Nephron (organoid): ENCODE measurements at regions not wholly inside any gene's neighbourhood (a gene's known extent, or its start where the extent isn't known, plus 50 kb on each side); places are given as distances from the start of the nearest gene placed in this dataset.

Source experiments
- H3K27ac Mint-ChIP-seq, 3 experiments: 2 replicates each; pipeline ENCODE4 v1.8.0; 2020; ENCODE audit warnings: mixed read lengths in 3 of 3, mild to moderate bottlenecking in 2 of 3, moderate library complexity in 1 of 3
- H3K27me3 Mint-ChIP-seq: 2 replicates; pipeline ENCODE4 v1.8.0; 2021; ENCODE audit warnings: low read depth, mild to moderate bottlenecking, moderate library complexity, mixed read lengths
- H3K36me3 Mint-ChIP-seq: 2 replicates; pipeline ENCODE4 v1.8.0; 2020; ENCODE audit warnings: low read depth, mixed read lengths
- H3K4me1 Mint-ChIP-seq: 2 replicates; pipeline ENCODE4 v1.8.0; 2020; ENCODE audit warnings: mixed read lengths
- H3K4me3 Mint-ChIP-seq, 3 experiments: 2 replicates each; pipeline ENCODE4 v1.8.0; 2020; ENCODE audit warnings: mild to moderate bottlenecking in 3 of 3, mixed read lengths in 3 of 3, moderate library complexity in 2 of 3
- H3K9me3 Mint-ChIP-seq: 2 replicates; pipeline ENCODE4 v1.8.0; 2020; ENCODE audit warnings: mixed read lengths
- TF ChIP-seq, protein P1 (sequence below), 3 experiments: fragments of 200-600 bp; sonication (generic); IDR thresholded peaks; one replicate each; pipeline ENCODE4 v1.5.0; 2021; ENCODE audit warnings: antibody characterized with exemption in 3 of 3; ENCODE audit not compliant: unreplicated experiment in 3 of 3

DNA sequence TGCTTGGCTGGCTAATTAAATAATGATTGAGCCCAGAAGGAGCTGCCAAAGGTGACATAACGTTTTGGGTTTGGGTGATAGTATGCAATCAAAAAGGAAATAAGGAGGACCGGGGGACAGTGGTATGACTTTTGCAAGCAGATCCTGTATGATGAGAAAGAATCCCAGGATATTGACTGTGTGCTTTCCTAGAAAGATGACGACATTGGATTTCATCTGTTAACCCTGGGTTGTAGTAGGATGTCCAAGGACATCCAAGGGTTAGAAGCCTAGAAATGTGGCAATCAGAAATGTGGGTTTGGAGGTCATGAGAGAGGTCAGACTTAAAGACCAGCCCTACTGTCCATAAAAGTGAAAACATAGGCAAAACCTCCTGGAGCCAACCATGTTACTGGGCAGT, 50.3 kb upstream of the HMHB1 start:
- TF ChIP-seq, protein P1, sequence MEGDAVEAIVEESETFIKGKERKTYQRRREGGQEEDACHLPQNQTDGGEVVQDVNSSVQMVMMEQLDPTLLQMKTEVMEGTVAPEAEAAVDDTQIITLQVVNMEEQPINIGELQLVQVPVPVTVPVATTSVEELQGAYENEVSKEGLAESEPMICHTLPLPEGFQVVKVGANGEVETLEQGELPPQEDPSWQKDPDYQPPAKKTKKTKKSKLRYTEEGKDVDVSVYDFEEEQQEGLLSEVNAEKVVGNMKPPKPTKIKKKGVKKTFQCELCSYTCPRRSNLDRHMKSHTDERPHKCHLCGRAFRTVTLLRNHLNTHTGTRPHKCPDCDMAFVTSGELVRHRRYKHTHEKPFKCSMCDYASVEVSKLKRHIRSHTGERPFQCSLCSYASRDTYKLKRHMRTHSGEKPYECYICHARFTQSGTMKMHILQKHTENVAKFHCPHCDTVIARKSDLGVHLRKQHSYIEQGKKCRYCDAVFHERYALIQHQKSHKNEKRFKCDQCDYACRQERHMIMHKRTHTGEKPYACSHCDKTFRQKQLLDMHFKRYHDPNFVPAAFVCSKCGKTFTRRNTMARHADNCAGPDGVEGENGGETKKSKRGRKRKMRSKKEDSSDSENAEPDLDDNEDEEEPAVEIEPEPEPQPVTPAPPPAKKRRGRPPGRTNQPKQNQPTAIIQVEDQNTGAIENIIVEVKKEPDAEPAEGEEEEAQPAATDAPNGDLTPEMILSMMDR (IDR thresholded peaks at IDR 0.05; ENCODE audit: unreplicated experiment in 3 of 3), result no peak
- no peak overlapping the region for H3K27ac Mint-ChIP-seq
- H3K27me3 Mint-ChIP-seq, result no peaks in the 10 kb centered on the region
- no peak overlapping the region for H3K4me3 Mint-ChIP-seq
- no peaks in the 10 kb centered on the region for H3K36me3 Mint-ChIP-seq
- peaks cover 5% of the 10 kb centered on the region for H3K9me3 Mint-ChIP-seq
- peaks cover 30% of the 10 kb centered on the region for H3K4me1 Mint-ChIP-seq

DNA sequence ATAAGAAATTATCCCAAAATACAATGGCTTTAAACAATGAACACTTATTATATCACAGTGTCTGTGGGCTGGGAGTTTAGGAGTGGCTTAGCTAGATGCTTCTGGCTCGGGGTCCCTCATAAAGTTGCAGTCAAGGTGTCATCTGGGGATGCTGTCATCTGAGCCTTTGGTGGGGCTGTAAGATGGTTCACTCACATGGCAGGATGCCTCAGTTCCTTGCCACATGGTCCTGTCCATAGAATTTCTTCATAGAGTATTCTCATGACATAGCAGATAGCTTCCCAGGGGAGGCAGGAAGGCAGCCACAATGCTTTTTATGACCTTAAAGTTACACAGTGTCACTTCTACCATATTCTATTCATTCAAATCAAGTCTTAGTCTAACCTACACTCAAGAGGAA, 51.2 kb upstream of the HMHB1 start:
- Mint-ChIP-seq H3K27me3 (no peaks in the 10 kb centered on the region), H3K4me3 (no peak overlapping the region), H3K4me1 (peaks cover 32% of the 10 kb centered on the region), H3K9me3 (peaks cover 5% of the 10 kb centered on the region), H3K27ac (no peak overlapping the region), H3K36me3 (no peaks in the 10 kb centered on the region)
- TF ChIP-seq, protein P1 (IDR thresholded peaks at IDR 0.05; ENCODE audit: unreplicated experiment in 3 of 3), result no peak

DNA sequence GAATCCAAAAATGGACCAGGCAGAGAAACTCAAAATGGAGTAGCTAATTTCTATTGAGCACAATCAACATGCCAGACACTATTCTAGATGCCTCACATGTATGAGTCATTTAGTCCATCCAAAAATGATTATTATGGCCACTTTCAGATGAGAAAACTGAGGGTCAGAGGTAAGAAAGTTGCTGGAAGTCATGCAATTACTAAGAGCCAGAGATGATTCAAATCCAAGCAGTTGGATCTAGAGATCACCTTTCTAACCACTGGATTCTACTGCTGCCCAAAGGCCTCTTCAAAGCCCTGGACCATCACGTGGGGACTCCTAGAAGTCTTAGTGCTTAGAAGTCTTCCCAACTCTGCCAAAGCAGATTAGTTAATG, 51.8 kb upstream of the HMHB1 start:
- Mint-ChIP-seq H3K9me3 (peaks cover 5% of the 10 kb centered on the region), H3K36me3 (no peaks in the 10 kb centered on the region), H3K4me3 (no peak overlapping the region), H3K27me3 (no peaks in the 10 kb centered on the region), H3K27ac (no peak overlapping the region), H3K4me1 (peaks cover 34% of the 10 kb centered on the region)
- TF ChIP-seq, protein P1 (IDR thresholded peaks at IDR 0.05; ENCODE audit: unreplicated experiment in 3 of 3), result no peak

DNA sequence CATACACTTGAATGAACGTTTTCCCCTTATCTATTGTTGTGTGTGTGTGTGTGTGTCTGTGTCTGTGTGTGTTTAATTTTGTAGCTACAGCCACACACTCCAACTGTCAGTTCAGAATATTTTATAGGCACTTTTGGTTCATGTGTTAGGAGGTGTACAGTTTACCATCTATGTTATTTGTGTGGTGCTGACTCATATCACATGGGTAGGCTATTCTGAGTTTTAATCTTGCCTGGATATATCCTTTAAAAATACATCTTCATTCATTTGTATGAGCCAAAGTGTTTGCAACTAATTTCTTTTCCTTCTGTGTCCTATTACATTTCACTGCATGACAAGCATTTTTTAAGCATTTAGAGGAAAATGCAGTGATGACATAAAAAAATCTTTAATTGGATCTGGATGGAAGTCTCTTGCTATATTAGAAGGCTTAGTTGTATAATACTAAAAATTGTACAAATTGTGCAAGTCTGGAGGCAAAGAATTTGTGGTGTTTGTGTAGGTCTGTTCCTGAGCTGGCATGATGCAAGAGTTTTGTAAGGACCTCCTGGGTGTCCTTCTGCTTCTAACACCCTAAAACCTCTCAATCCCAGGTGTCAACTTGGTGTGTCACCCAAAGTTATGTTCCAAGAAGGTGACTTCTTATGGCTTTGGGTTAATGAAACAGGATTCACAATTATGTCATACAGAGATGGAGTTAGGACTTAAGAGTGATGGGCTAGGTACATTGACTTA, 52.4 kb upstream of the HMHB1 start:
- Mint-ChIP-seq H3K27ac (peak overlapping the region in 1 of 3 experiments; percentile 28), H3K4me1 (peaks cover 34% of the 10 kb centered on the region), H3K27me3 (no peaks in the 10 kb centered on the region), H3K9me3 (peaks cover 5% of the 10 kb centered on the region), H3K36me3 (no peaks in the 10 kb centered on the region), H3K4me3 (no peak overlapping the region)
- TF ChIP-seq, protein P1 (IDR thresholded peaks at IDR 0.05; ENCODE audit: unreplicated experiment in 3 of 3), result no peak

DNA sequence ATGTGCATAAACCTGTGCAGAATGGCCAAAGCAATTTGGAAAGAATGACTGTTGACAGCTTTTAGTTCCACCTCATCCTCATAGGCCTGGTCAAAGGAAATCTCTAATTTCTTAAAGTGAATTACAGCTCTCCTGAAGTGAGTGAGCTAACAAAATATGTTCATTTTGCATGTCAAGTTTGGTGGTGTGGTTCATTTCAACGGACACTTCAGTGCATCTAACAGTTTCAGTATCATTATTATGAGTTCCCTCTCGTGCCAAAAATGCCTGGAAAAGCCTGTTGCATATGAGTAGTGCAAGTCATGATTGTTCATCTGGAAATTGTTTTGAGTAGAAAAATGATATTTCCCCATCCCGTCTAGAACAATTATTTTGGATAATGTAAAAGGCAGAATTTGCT, 53.2 kb upstream of the HMHB1 start:
- H3K27ac Mint-ChIP-seq, result peak overlapping the region in 1 of 3 experiments; percentile 28
- H3K4me3 Mint-ChIP-seq, result no peak overlapping the region
- peaks cover 5% of the 10 kb centered on the region for H3K9me3 Mint-ChIP-seq
- peaks cover 34% of the 10 kb centered on the region for H3K4me1 Mint-ChIP-seq
- no peaks in the 10 kb centered on the region for H3K27me3 Mint-ChIP-seq
- H3K36me3 Mint-ChIP-seq, result no peaks in the 10 kb centered on the region
- TF ChIP-seq, protein P1 (IDR thresholded peaks at IDR 0.05; ENCODE audit: unreplicated experiment in 3 of 3), result no peak

DNA sequence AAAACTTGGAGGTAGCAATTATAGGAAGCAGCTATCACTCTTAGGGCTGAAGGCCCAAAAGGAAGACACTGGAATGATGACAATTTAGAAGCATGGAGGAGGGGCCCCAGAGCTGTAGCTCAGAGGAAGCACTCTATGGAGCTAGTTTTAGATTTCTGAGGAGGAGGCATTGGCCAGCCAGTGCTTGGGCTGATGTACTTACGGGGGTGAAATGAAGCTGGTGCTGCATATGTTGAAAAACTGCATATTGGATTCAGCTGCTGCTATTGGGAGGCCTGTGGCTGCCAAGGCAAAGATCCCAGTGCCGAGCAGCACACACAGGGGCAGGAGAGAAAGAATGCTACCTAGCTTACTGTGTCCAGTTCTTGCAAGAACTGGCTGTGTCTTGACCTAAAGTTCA, 53.9 kb upstream of the HMHB1 start:
- H3K4me3 Mint-ChIP-seq, result peak overlapping the region in 1 of 3 experiments; percentile 3
- peaks cover 5% of the 10 kb centered on the region for H3K9me3 Mint-ChIP-seq
- no peaks in the 10 kb centered on the region for H3K27me3 Mint-ChIP-seq
- H3K4me1 Mint-ChIP-seq, result peaks cover 34% of the 10 kb centered on the region
- H3K36me3 Mint-ChIP-seq, result no peaks in the 10 kb centered on the region
- peak overlapping the region in 1 of 3 experiments; percentile 10 for H3K27ac Mint-ChIP-seq
- TF ChIP-seq, protein P1 (IDR thresholded peaks at IDR 0.05; ENCODE audit: unreplicated experiment in 3 of 3), result no peak
